ENCODE measurements at regions not wholly inside any gene's neighbourhood (a gene's known extent, or its start where the extent isn't known, plus 50 kb on each side); places are given as distances from the start of the nearest gene placed in this dataset.

- no peaks in the 10 kb centered on the region for H4K20me1 ChIP-seq (replicated peaks; ENCODE audit: control insufficient read depth, extremely low read depth, insufficient read depth, low read length)
- no peak overlapping the region for H2AFZ ChIP-seq (ENCODE audit: low read depth, low read length)
- H3K36me3 ChIP-seq (ENCODE audit: control insufficient read depth in 2 of 2, extremely low read depth in 1 of 2, insufficient read depth in 2 of 2, low read length in 2 of 2): no peaks in the 10 kb centered on the region
- H3K4me2 ChIP-seq (ENCODE audit: insufficient read depth, low read length): no peak overlapping the region
- FAIRE-seq (no peak), DNase-seq (ENCODE audit: low read depth, low spot score) (no peak)
- H3K9me1 ChIP-seq (replicated peaks; ENCODE audit: control insufficient read depth, extremely low read depth, insufficient read depth, low read length): no peaks in the 10 kb centered on the region
- dilution Hi-C loops (cut with MboI; ENCODE audit: extremely low pct_ligation_motif_present, low sequenced_read_pairs) (no loop called here), intact Hi-C loops (cut with micrococcal nuclease) (no loop called here)
- no peaks in the 10 kb centered on the region for H3K4me1 ChIP-seq (ENCODE audit: control insufficient read depth, extremely low read depth, insufficient read depth, low read length)
- ChIA-PET CTCF (no interaction called here), POLR2A (no interaction called here)
- no TSS peak for BruUV-seq (replicated peaks)
- H3K4me3 ChIP-seq (replicated peaks in 1 of 3; ENCODE audit: insufficient read depth in 1 of 3, low read depth in 1 of 3, low read length in 3 of 3): no peak overlapping the region
- H3K27me3 ChIP-seq (ENCODE audit: control insufficient read depth in 2 of 2, insufficient read depth in 2 of 2, low read length in 2 of 2): no peaks in the 10 kb centered on the region
- TF ChIP-seq POLR2AphosphoS5 (IDR thresholded peaks at IDR 0.05; ENCODE audit: insufficient read depth, low read depth, low read length): no peak
- no peak for TF ChIP-seq MYC (IDR thresholded peaks at IDR 0.05; ENCODE audit: low read depth, low read length)
- TF ChIP-seq FOS (IDR thresholded peaks at IDR 0.05; ENCODE audit: borderline replicate concordance, insufficient read depth, low read length): no peak
- TF ChIP-seq POLR2A (IDR thresholded peaks at IDR 0.05; ENCODE audit: low read depth, low read length): no peak
- no peak for TF ChIP-seq CTCF (IDR thresholded peaks at IDR 0.05; ENCODE audit: extremely low read depth in 1 of 2, insufficient read depth in 1 of 2, low read depth in 1 of 2, low read length in 2 of 2)
- no peak for TF ChIP-seq EZH2 (IDR thresholded peaks at IDR 0.05; ENCODE audit: borderline replicate concordance, low read depth, low read length, severe bottlenecking)
- TF ChIP-seq MAX (IDR thresholded peaks at IDR 0.05; ENCODE audit: insufficient read depth, insufficient read length): no peak
- no peak for TF ChIP-seq JUN (IDR thresholded peaks at IDR 0.05; ENCODE audit: borderline replicate concordance, insufficient read depth, insufficient read length, low read depth)
- TF ChIP-seq GATA2 (IDR thresholded peaks at IDR 0.05; ENCODE audit: insufficient read depth, insufficient read length, low read depth, low read length): no peak
- no peaks in the 10 kb centered on the region for H3K79me2 ChIP-seq (ENCODE audit: control insufficient read depth, insufficient read depth, low read length)
- H3K9ac ChIP-seq (replicated peaks; ENCODE audit: extremely low read depth, insufficient read depth, low read length): no peak overlapping the region
- no peaks in the 10 kb centered on the region for H3K9me3 ChIP-seq (replicated peaks; ENCODE audit: control insufficient read depth, insufficient read depth, low read length)
- no peak overlapping the region for H3K27ac ChIP-seq (ENCODE audit: insufficient read depth, low read depth, low read length)
Measured at GRCh38 chrX:131723646-131724045, 179.8 kb downstream of the OR13H1 start.

Data from endothelial cell of umbilical vein (primary cell).